ENCODE measurements at regions not wholly inside any gene's neighbourhood (a gene's known extent, or its start where the extent isn't known, plus 50 kb on each side); places are given as distances from the start of the nearest gene placed in this dataset.
"Not testable (repeated sequence)": the region's sequence is repeated elsewhere in the genome, so short reads cannot be mapped to it uniquely, and the experiment has no call there.

DNA sequence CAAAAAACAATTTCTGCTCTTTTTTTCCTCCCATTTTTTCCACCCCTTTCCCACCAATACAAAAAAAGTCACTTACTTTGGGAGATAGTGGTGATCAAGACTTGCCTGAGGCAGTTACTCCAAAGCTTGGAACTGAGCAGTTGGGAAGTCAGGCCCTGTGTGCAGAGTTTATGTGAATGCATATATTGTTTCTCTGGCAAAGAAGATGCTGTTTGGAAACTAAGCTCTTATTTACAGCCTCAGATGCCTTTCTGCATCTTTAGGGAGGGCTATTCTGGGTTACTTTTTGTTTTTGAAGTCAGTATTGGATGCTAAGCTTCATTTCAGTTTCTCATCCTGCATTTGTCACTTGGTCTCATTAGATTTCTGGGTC is 136.3 kb downstream of the ZNF330 start:
- Histone ChIP-seq H3K27me3 (no peaks in the 10 kb centered on the region), H3K36me3 (no peaks in the 10 kb centered on the region), H3K4me1 (peaks cover 0 to 10% (median under 1%) of the 10 kb centered on the region in 4 donors), H3K4me3 (no peak overlapping the region), H3K9me3 (no peaks in the 10 kb centered on the region), H3K27ac (no peak overlapping the region)
- intact Hi-C loops (cut with DNase I): no loop called here
- no peak for TF ChIP-seq CTCF (IDR thresholded peaks at IDR 0.05)
- no peak for TF ChIP-seq POLR2A (IDR thresholded peaks at IDR 0.05)
- no peak for TF ChIP-seq EP300 (IDR thresholded peaks at IDR 0.05)
- no peak for TF ChIP-seq POLR2AphosphoS5 (IDR thresholded peaks at IDR 0.05)
- DNase-seq: no peak

GRCh38 chr4:141368241-141368640 is 147.5 kb downstream of the ZNF330 start:
- DNase-seq; H3K27me3 ChIP-seq; H3K4me3 ChIP-seq; H3K27ac ChIP-seq; intact Hi-C loops (cut with DNase I); H3K9me3 ChIP-seq; H3K36me3 ChIP-seq: not testable (repeated sequence)
- peaks cover 0 to 12% (median 4%) of the 10 kb centered on the region in 4 donors for H3K4me1 ChIP-seq
- WGBS, 2 donors: 94% methylated on average over 3 of the region's 3 CpGs

GRCh38 chr4:141371206-141371605 is 150.5 kb downstream of the ZNF330 start:
- intact Hi-C loops (cut with DNase I): no loop called here
- H3K4me3 ChIP-seq: no peak overlapping the region
- H3K27me3 ChIP-seq: no peaks in the 10 kb centered on the region
- H3K9me3 ChIP-seq: no peaks in the 10 kb centered on the region
- WGBS, 2 donors: 86 to 87% methylated on average over 3 of the region's 3 CpGs
- no peaks in the 10 kb centered on the region for H3K36me3 ChIP-seq
- TF ChIP-seq POLR2AphosphoS5 (IDR thresholded peaks at IDR 0.05): no peak
- TF ChIP-seq POLR2A (IDR thresholded peaks at IDR 0.05): no peak
- no peak for TF ChIP-seq CTCF (IDR thresholded peaks at IDR 0.05)
- no peak for TF ChIP-seq EP300 (IDR thresholded peaks at IDR 0.05)
- no peak overlapping the region for H3K27ac ChIP-seq
- peaks cover 0 to 16% (median 10%) of the 10 kb centered on the region in 4 donors for H3K4me1 ChIP-seq
- no peak for DNase-seq

DNA sequence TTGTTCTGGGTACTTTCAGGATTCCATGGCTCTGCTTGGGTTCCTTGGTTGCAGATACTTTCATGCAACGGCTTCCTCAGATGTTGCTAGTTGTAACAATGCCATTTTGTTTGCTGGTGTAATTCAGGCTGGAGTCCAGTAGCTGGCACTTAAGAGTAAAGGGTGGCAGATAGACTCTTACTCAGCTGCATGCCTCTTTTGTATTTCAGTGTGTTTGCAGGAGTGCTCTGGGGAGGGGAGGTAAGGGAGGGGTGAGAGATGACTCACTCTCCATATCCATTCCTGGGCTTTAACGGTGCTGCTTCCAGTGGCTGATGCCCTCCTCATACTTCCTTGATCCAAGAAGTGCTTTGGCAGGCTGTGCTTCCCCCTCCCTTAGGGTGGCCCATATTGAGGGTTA is 155.2 kb downstream of the ZNF330 start:
- intact Hi-C loops (cut with DNase I): no loop called here
- no peak for DNase-seq
- 30 to 72% methylated on average over 2 of the region's 2 CpGs for WGBS, 2 donors

DNA sequence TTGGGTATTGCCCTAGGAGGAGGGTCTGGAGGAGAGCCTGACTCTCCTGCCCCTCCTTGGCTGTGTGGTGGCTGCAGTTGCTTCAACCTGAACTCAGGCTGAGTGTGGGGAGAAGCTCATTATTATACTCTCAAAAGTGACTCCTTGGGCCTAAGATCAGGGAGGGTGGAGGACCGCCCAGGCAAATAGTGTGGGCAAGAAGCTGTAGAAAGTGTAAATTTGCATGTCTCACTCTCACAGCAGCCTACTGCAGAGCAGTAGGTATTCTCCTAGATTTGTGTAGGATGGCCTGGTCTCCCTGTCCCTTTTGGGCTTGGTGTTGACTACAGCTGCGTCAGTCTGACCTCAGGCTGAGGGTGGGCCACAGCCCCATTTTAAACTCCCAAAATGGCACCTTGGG is 156.1 kb downstream of the ZNF330 start:
- WGBS, 2 donors: 95 to 96% methylated on average over 2 of the region's 2 CpGs
- Histone ChIP-seq H3K27me3 (no peaks in the 10 kb centered on the region), H3K4me1 (peaks cover 0 to 11% (median 4%) of the 10 kb centered on the region in 4 donors), H3K4me3 (no peak overlapping the region), H3K9me3 (no peaks in the 10 kb centered on the region), H3K36me3 (no peaks in the 10 kb centered on the region), H3K27ac (no peak overlapping the region)
- intact Hi-C loops (cut with DNase I): no loop called here
- DNase-seq: no peak
- TF ChIP-seq POLR2A (IDR thresholded peaks at IDR 0.05): no peak
- no peak for TF ChIP-seq CTCF (IDR thresholded peaks at IDR 0.05)
- no peak for TF ChIP-seq EP300 (IDR thresholded peaks at IDR 0.05)
- TF ChIP-seq POLR2AphosphoS5 (IDR thresholded peaks at IDR 0.05): no peak

More for the DNA sequence above, 155.2 kb downstream of the ZNF330 start:
- peaks cover 0 to 17% (median 8%) of the 10 kb centered on the region in 4 donors for H3K4me1 ChIP-seq
- no peak overlapping the region for H3K4me3 ChIP-seq
- no peak for TF ChIP-seq EP300 (IDR thresholded peaks at IDR 0.05)
- TF ChIP-seq POLR2A (IDR thresholded peaks at IDR 0.05): no peak
- no peak for TF ChIP-seq POLR2AphosphoS5 (IDR thresholded peaks at IDR 0.05)
- no peak for TF ChIP-seq CTCF (IDR thresholded peaks at IDR 0.05)
- no peak overlapping the region for H3K27ac ChIP-seq
- no peaks in the 10 kb centered on the region for H3K9me3 ChIP-seq
- no peaks in the 10 kb centered on the region for H3K36me3 ChIP-seq
- H3K27me3 ChIP-seq: no peaks in the 10 kb centered on the region
